HEK293T (cell line): ENCODE measurements at regions not wholly inside any gene's neighbourhood (a gene's known extent, or its start where the extent isn't known, plus 50 kb on each side); places are given as distances from the start of the nearest gene placed in this dataset.
"Not testable (repeated sequence)": the region's sequence is repeated elsewhere in the genome, so short reads cannot be mapped to it uniquely, and the experiment has no call there.

Source experiments
- CTCF ChIA-PET: fragments of 350-600 bp; formaldehyde crosslinking; extraction: SDS; loops from one replicate; lab custom pipeline; 2021; ENCODE audit warnings: antibody characterized with exemption, inconsistent platforms; lab: Yijun Ruan, JAX
- POLR2A ChIA-PET: fragments of 350-600 bp; formaldehyde crosslinking; extraction: SDS; loops from one replicate; lab custom pipeline; 2020; ENCODE audit warnings: antibody characterized with exemption, inconsistent platforms; lab: Yijun Ruan, JAX
- DNase-seq: peaks from one replicate; pipeline ENCODE4 v3.0.0; 2012; ENCODE audit warnings: mixed read lengths; ENCODE audit errors: extremely low spot score
- ARNT ChIP-seq: fragments of 450-650 bp; IDR thresholded peaks from 2 replicates; pipeline ENCODE4 v1.6.1; 2017; ENCODE audit warnings: mild to moderate bottlenecking
- BHLHE40 ChIP-seq: fragments of 450-650 bp; IDR thresholded peaks from 2 replicates; pipeline ENCODE4 v1.6.1; 2016; ENCODE audit warnings: mild to moderate bottlenecking, moderate library complexity, borderline replicate concordance
- CTBP1 ChIP-seq: fragments of 450-650 bp; IDR thresholded peaks from 2 replicates; pipeline ENCODE4 v1.6.1; 2016; ENCODE audit warnings: borderline replicate concordance
- ELF4 ChIP-seq: fragments of 450-650 bp; IDR thresholded peaks from 2 replicates; pipeline ENCODE4 v1.6.1; 2017; ENCODE audit warnings: antibody characterized with exemption
- FOXA1 ChIP-seq: fragments of 450-650 bp; IDR thresholded peaks from 2 replicates; pipeline ENCODE4 v1.6.1; 2016; ENCODE audit warnings: mild to moderate bottlenecking
- FOXK2 ChIP-seq: fragments of 450-650 bp; IDR thresholded peaks from 2 replicates; pipeline ENCODE4 v1.6.1; 2016; ENCODE audit warnings: mild to moderate bottlenecking
- FOXM1 ChIP-seq: fragments of 450-650 bp; IDR thresholded peaks from 2 replicates; pipeline ENCODE4 v1.6.1; 2017; ENCODE audit warnings: mild to moderate bottlenecking, borderline replicate concordance
- HDGF ChIP-seq: fragments of 450-650 bp; IDR thresholded peaks from 2 replicates; pipeline ENCODE4 v1.6.1; 2017; ENCODE audit warnings: antibody characterized with exemption, borderline replicate concordance
- L3MBTL2 ChIP-seq: fragments of 450-650 bp; conservative IDR thresholded peaks from 2 replicates; pipeline ENCODE4 v1.6.1; 2016; ENCODE audit warnings: mild to moderate bottlenecking
- LEF1 ChIP-seq: fragments of 450-650 bp; IDR thresholded peaks from 2 replicates; pipeline ENCODE4 v1.6.1; 2017; ENCODE audit warnings: mild to moderate bottlenecking, borderline replicate concordance
- NFRKB ChIP-seq: fragments of 450-650 bp; IDR thresholded peaks from 2 replicates; pipeline ENCODE4 v1.6.1; 2016; ENCODE audit warnings: mild to moderate bottlenecking, moderate library complexity
- PKNOX1 ChIP-seq: fragments of 450-650 bp; IDR thresholded peaks from 2 replicates; pipeline ENCODE4 v1.6.1; 2016
- SP1 ChIP-seq: fragments of 450-650 bp; IDR thresholded peaks from 2 replicates; pipeline ENCODE4 v1.6.1; 2017
- SUZ12 ChIP-seq: fragments of 450-650 bp; IDR thresholded peaks from 2 replicates; pipeline ENCODE4 v1.6.1; 2016; ENCODE audit warnings: mild to moderate bottlenecking
- TARDBP ChIP-seq: fragments of 450-650 bp; IDR thresholded peaks from 2 replicates; pipeline ENCODE4 v1.6.1; 2016
- ZNF384 ChIP-seq: fragments of 450-650 bp; IDR thresholded peaks from 2 replicates; pipeline ENCODE4 v1.6.1; 2016

GRCh38 chr11:87616511-87616910, 558.7 kb downstream of the RAB38 start:
- POLR2A ChIA-PET: no interaction called here
- no peak for DNase-seq
- CTCF ChIA-PET: no interaction called here
- no peak for TF ChIP-seq FOXA1
- no peak for TF ChIP-seq ARNT
- no peak for TF ChIP-seq TARDBP
- TF ChIP-seq SP1: no peak
- no peak for TF ChIP-seq L3MBTL2
- TF ChIP-seq LEF1: no peak
- no peak for TF ChIP-seq FOXK2
- no peak for TF ChIP-seq ELF4
- no peak for TF ChIP-seq NFRKB
- TF ChIP-seq HDGF: no peak
- no peak for TF ChIP-seq CTBP1

GRCh38 chr11:87604350-87604749, 566.6 kb downstream of the TMEM135 start:
- ChIA-PET POLR2A (no interaction called here), CTCF (no interaction called here)
- no peak for DNase-seq
- TF ChIP-seq SUZ12 (no peak), PKNOX1 (no peak), FOXK2 (no peak), HDGF (no peak), FOXM1 (no peak), LEF1 (no peak), SP1 (no peak)

- TF ChIP-seq FOXA1 (no peak), FOXK2 (no peak), ELF4 (no peak), L3MBTL2 (no peak), ARNT (no peak)
- no peak for DNase-seq
- CTCF ChIA-PET: no interaction called here
- POLR2A ChIA-PET: no interaction called here
Observed at GRCh38 chr11:87603887-87604286, 566.2 kb downstream of the TMEM135 start.

GRCh38 chr11:87602776-87603175, 565.0 kb downstream of the TMEM135 start:
- ChIA-PET CTCF (no interaction called here), POLR2A (no interaction called here)
- no peak for DNase-seq

GRCh38 chr11:87600938-87601337, 563.2 kb downstream of the TMEM135 start:
- TF ChIP-seq NFRKB: no peak
- no peak for TF ChIP-seq ZNF384
- no peak for TF ChIP-seq SUZ12
- TF ChIP-seq LEF1: no peak
- TF ChIP-seq PKNOX1: no peak
- TF ChIP-seq FOXA1: no peak
- TF ChIP-seq ARNT: no peak
- no peak for TF ChIP-seq SP1
- TF ChIP-seq ELF4: no peak

More at GRCh38 chr11:87602776-87603175, 565.0 kb downstream of the TMEM135 start:
- TF ChIP-seq HDGF (no peak), L3MBTL2 (no peak), FOXA1 (no peak), SP1 (no peak), SUZ12 (no peak), NFRKB (no peak)

GRCh38 chr11:87597725-87598124, 560.0 kb downstream of the TMEM135 start:
- ChIA-PET POLR2A (no interaction called here), CTCF (no interaction called here)
- DNase-seq: no peak
- TF ChIP-seq SUZ12 (no peak), ELF4 (no peak)

More at GRCh38 chr11:87600938-87601337, 563.2 kb downstream of the TMEM135 start:
- no peak for DNase-seq
- ChIA-PET CTCF (no interaction called here), POLR2A (no interaction called here)

- ChIA-PET CTCF (no interaction called here), POLR2A (no interaction called here)
- no peak for TF ChIP-seq BHLHE40
- no peak for DNase-seq
Observed at GRCh38 chr11:87596176-87596575, 558.4 kb downstream of the TMEM135 start.

- POLR2A ChIA-PET: no interaction called here
- TF ChIP-seq TARDBP (no peak), SP1 (no peak), CTBP1 (no peak), HDGF (no peak)
- no peak for DNase-seq
- CTCF ChIA-PET: no interaction called here
Observed at GRCh38 chr11:87589082-87589481, 551.3 kb downstream of the TMEM135 start.

- DNase-seq, POLR2A ChIA-PET, CTCF ChIA-PET: not testable (repeated sequence)
Observed at GRCh38 chr11:87585613-87586012, 547.9 kb downstream of the TMEM135 start.
